CD4-positive, alpha-beta T cell treated with Interleukin-4 for 1 hour (primary cell): ENCODE measurements at regions not wholly inside any gene's neighbourhood (a gene's known extent, or its start where the extent isn't known, plus 50 kb on each side); places are given as distances from the start of the nearest gene placed in this dataset.

Experiments
- DNase-seq, 2 donors: peaks; one replicate each; pipeline ENCODE4 v3.0.0-alpha.2; 2020 to 2022

DNA sequence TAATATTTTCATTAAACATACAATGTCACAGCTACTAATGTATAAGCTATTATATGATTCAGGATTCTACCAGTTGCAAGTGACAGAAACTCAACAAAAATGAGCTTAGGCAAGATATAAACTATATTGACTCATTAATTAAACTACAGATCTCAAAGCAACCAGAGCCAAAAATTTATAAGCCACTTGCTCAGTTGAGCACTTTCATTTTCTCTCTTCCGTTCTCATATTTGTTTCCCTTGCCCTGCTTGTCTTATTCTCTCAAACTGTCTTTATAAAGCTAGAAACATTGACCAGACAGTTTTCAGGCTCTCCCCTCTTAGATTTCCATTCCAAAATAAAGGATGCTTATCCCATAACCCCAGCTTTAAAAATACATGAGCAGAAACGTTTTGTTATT lies 60.2 kb upstream of the DGKB start:
- no peak for DNase-seq

DNA sequence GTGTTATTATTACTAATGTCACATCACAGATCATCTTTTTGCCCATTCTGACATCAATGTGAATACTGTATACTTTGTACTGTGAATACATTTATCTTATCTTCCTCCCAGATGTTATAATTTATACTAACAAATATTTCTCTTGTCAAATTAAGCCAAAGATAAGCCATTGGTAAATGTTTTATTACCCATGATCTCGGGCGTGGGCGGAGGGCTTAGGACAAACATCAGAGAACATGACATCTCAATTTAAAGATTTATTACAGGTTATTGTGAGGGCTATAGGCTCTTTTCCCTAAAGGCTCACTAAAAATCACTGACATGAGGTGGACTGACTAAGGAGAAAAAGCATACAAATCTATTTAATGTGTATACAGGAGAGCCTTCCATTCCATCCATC lies 58.2 kb upstream of the DGKB start:
- DNase-seq: no peak

DNA sequence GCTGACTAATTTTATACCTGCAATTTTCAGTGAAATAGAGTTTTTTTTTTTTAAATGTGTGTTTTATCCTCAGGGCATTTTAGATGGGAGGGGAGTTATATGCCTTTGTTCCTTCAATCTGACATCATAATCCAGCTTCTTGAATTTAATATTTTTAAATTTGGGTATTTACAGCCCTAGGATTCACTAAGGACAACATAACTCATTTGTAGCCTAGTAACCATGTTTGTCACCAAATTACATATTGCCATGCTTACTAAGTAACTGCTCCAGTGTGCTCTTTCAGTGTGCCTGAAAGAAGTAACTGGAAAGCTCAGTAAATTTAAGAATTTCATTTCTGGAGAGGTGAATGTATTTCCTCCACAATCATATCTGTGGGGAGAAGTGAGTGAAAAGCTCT lies 56.8 kb upstream of the DGKB start:
- no peak for DNase-seq

DNA sequence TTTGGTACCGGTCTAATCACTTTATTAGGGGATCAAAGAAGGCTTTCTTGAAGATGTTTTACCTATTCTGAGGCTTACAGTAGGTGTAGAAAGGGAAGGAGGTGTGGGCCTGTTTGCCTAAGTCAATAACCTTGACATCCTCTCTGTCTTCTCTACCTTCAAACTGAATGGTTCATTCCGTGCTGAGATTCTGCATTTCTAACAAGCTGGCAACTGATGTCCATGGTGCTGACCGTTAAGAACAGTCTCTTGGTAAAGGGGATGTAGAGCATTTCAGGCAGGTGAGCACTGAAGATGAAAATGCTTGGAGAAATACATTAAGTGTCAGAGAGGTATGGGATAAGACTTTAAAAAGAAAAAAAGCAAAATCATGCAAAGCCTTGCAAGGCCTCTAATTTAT lies 51.5 kb upstream of the DGKB start:
- no peak for DNase-seq
